Lung microvascular endothelial cell (primary cell): ENCODE measurements at regions not wholly inside any gene's neighbourhood (a gene's known extent, or its start where the extent isn't known, plus 50 kb on each side); places are given as distances from the start of the nearest gene placed in this dataset.

Source experiments
- DNase-seq, 2 donors: peaks; one replicate each; pipeline versions ENCODE4 v3.0.0 to v3.0.0-alpha.2; 2010; ENCODE audit warnings: low read depth in 2 of 2

DNA sequence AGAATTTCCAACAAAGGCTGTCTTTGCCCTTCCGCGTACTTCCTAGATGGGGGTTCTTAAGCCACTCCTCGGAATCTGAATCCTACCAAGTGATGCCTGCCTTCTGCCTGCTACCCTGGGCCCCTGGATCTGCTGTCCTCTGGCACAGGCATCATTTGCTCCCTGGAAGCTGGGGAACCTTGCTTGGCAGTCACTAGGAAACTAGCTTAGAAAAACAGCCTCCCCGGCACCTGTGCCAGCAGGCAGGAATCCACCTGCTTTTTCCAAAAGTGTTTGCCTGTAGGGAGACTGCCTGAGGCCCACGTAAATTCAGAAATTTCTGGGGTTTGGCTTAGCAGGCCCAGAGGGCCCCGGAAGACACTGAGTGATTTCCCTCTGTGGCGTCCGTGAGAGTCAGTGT, 442.4 kb downstream of the TSHZ3 start:
- DNase-seq = no peak

DNA sequence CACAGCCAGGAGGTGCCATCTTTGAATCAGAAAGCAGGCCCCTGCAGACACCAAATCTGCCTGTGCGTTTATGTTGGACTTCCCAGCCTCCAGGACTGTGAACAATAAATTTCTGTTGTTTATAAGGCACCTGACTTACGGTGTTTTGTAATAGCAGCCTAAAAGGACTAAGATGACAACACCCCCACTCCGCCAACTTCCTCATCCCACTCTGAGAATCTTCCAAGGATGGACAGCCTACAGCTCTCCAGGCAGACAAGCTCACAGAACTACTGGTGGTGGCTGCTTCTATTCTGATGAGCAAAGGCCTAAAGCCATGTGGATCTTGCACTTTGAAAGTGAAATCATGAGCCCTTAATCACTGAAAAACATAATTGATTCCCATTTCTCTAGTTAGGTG, 449.2 kb downstream of the TSHZ3 start:
- DNase-seq = no peak

DNA sequence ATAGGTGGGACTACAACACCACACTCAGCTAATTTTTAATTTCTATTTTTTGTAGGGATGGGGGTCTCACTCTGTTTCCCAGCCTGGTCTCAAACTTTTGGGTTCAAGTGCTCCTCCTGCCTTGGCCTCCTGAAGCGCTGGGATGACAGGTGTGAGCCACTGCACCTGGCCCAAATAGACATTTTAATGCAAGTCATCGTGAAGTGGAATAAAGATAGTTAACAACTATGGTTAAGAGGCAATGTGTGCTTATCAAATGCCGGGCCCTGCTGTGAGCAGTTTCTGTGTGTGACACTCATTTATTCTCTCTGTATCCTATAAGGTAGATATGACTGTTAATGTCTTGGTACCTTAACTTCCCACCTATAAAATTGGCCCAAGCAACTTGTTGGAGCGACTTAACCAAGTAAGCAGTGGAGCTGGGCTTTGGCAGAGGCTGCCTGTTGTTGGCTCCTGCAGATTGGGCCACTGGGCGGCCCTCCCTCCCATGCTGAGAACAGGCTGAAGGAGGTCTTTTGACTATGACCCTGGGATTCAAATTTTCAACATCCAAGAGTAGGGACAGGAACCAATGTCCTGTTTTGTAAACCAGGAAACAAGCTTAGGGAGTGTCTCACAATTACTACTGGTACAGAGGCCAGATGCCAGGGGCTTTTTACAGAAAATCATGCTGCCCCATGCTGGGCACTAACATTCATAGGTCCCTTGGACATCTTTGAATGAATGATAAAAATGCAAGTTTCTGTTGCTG, 450.7 kb downstream of the TSHZ3 start:
- no peak for DNase-seq

DNA sequence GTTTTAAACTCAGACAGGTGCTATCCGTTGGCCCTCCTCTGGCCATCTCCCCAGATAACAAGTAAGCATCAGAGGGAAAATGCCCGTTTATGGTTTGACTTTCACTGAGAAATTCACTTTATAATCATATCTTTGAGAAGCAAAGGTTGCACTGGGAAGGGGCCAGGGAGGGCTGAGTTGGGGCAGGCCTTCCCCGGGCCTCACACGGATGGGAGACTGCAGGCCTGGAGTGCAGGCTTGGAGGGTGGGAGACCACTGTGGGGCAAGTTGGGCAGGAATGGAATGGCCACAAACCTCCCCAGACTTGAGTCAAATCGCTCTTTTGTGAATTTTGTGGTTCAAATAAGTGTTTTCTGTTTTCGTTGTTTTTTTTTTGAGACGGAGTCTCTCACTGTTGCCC, 451.7 kb downstream of the TSHZ3 start:
- DNase-seq = no peak

DNA sequence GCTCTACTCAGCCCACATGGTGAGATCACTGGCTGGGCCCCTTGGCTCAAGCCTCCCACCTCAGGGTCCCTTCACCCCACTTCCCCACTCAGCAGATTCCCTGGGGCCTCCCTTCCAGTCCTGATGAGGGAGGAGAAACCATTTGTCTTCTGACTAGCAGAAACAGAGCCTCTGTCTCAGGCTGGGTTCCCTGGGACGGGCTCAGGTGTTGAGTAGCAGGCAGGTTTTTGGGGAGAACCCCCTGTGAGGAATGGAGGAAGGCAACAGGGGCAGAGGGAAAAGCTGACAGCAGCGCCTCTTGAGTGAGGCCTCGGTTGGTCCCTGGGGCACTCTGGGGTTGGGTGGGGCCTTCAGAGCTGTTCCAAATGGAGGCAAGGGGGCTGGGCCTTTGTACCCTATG, 452.2 kb downstream of the TSHZ3 start:
- no peak for DNase-seq

DNA sequence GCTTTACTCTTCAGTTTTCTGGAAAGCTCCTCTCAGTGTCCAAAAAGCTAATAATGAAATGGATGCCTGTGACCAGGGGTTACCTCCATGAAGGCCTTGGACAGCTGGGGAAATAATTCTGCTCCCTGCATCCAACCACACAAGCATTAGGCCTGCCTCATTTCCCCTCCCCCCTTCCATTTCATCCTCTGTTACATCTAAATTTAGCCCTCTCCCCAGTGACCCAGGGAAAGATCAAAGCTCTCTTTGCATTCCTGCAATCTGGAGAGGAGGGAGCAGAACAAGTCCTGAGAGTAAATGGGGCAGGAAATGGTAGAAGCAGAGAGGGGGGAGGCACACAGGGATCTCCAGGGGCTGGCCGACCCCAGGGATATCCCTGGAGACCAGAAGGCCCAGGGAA, 452.7 kb downstream of the TSHZ3 start:
- DNase-seq = no peak

DNA sequence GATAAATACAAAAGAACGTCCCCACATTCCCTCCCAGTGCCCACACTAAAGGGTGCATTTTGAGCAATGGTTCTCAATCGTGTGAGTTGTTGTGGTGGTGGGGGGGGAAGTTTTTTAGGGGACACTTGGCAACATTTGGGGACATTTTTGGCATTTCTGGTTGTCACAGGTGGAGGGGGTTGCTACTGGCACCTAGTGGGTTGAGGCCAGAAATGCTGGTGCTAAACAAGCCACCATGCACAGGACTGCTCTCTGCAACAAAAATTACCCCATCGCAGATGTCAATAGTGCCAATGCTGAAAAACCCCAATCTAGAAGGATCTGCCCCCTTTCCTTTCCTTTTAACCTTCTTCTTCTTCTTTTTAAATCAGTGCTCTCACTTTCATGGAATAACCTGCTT, 453.3 kb downstream of the TSHZ3 start:
- no peak for DNase-seq

DNA sequence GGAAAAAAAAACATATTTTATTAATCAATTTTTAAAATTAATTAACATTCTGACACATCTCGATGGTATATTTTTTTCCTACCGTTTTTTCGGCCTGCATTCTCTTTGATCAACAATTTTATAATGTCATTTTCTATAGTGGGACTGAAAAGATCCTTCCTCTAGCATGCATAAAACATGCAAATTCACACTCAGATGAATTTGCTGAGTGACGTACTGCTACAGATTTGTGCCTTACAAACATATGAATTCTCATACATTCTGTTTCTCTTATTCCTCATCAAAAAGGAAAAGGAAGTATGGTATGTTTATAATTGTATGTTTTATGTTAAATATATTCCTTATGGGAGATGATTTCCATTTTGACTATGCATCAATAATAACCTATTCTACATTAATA, 458.2 kb downstream of the TSHZ3 start:
- DNase-seq = no peak

DNA sequence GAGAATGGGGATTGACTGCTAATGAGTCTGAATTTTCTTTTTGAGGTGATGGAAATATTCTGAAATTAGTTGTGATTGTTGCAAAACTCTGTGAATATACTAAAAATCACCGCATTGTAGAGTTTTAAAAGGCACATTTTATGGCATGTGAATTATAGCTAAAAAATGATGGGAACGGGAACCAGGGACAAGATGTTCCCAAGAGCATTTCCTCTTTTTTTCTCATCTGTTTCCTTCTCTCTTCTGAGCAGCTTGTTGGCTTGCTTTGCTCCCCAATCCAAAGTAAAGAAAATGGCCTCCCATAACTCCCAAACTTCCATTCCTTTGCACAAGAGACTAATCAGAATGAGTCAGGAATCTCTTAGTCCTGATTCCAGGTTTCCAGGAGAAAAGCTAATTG, 459.2 kb downstream of the TSHZ3 start:
- no peak for DNase-seq

DNA sequence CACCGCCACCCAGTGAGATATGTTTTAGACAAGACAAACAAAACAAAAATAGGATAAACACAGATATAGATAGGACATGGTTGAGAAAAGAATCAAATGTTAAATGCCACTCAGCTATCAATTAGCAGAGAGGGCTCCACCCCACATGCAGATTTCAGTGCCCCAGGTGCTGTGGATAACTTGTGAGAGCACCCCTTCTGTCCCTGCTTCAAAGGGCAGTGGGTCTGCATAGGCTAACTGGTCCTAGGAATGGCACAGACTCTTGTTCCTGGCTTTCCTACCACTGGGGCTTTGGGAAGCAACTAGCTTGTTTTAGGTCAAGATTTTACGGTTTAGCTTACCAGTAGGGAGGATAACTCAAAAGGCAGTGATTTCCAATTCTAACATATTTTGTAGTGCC, 460.3 kb downstream of the TSHZ3 start:
- no peak for DNase-seq

DNA sequence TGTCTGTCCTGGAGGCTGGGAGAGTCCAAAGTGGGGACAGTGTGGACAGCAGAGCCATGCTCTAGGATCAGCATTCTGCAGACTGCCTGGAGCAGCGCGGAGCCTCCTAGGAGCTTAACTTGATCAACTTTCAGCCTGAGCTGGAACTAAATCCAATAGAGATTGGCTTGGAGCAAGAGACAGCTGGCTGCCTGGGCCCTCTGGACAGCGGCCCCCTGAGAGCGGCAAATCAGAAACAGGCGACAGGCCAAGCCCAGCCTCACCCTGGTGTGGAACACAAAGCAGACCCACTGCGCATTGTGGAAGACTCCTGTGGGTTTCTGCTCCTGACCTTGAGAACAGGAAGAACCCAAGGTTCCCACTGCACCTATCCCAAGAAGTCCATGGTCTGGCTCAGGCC, 462.2 kb downstream of the TSHZ3 start:
- no peak for DNase-seq

DNA sequence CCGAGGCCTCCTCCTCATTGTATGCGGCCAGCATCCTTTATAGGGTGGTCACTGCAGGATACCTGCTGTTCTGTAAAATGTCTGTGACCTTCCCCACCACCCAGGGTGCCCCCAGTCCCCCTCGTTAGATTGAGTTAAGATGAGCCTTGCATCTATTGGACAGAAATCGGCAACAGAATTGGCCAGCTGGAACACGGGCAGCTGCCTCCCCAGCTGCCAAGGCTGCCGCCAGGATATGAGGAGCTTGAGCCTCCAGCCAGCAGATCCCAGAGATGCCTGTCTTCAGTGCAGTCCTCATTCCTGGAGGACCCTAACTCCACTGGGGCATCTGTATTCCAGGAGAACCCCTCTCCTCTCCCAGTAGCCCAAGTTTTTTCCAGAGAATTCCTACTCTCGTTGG, 463.0 kb downstream of the TSHZ3 start:
- DNase-seq = no peak

DNA sequence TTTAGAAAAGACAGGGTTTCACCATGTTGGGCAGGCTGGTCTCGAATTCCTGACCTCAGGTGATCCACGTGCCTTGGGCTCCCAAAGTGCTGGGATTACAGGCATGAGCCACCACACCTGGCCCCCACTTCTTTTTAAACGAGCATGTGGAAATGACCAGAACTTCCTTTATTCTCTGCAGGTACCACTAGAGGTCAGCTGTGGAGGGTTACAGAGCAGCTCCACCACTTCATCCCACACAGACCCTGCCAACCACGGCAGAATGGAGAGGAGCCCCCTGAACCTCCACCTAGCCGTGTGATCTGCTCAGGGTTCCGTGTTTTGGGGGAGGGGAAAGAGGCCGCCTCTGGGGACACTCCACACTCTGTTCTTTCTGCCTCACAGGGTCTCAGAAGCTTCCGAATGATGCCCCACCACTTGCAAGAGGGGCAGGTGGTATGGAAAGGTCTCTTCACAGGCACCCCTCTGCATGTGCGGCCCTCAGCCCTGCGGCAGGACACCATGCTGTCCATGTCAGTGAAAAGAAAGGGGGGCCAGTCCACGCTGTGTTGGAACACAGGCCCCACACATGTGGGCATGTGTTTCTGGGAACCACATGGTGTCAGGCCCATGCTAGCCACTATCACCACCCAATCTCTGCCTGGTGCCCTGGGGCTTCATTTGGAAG, 465.0 kb downstream of the TSHZ3 start:
- DNase-seq = no peak

DNA sequence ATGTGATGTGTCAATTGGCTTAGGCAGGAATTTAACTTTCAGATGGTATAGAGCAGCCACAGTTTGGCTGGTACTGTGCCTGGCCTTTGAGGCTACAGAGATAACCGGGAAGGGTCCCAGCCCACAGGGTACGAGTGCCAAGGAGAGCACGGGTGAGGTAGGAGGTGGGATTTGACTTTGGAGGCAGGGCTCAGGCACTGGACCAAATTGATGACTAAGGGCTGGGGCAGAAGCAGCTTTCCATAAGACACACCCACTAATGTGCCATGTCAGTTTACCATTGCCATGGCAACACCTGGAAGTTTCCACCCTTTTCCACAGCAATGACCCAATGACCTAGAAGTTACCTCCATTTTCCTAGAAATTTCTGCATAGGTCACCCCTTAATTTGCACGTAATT, 466.2 kb downstream of the TSHZ3 start:
- no peak for DNase-seq

DNA sequence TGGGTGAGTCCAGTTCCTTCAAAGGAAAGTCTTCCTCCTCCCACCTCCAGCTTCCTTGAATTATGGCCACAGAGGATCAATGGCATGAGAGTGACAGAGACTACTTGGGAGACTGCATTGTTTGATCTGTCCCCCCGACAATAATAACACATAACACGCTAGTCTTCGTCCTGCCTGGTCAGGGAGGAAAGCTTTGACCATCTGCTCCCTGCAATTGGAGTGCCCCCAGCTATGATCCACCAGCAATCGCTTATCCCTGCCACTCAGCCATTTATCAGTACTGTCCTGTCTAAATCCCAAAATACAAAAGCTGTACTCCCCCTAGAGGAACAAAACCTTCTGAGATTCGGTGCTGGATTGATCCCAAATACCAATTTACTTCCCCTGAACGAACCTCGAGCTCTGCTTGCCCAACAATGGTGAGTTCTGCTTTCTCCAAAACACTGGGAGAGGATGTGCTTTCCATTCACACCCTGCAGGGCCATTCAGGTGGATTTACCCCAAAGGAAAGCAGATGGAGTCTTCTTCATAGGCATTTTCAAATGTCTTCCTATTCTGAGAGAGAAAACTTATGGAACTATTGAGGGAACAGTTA, 466.7 kb downstream of the TSHZ3 start:
- DNase-seq = no peak

DNA sequence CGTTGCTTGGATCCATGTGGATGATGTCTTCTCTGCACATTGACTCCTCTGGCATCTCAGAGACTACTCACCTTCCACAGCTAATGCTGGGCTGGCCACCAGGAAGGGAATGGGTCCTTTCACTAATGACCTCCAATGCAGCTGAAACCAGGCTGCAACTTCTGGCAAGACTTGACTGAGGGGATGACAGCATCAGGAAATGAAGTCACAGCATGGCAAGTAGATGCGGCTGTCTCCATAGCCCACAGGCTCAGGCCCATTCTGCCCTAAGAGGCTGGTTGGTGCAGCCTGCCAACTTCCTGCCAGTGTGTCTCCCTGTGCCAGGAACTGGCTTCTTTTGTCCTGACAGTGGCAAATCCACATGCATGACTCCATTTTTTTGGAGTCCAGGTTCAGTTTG, 467.3 kb downstream of the TSHZ3 start:
- no peak for DNase-seq

DNA sequence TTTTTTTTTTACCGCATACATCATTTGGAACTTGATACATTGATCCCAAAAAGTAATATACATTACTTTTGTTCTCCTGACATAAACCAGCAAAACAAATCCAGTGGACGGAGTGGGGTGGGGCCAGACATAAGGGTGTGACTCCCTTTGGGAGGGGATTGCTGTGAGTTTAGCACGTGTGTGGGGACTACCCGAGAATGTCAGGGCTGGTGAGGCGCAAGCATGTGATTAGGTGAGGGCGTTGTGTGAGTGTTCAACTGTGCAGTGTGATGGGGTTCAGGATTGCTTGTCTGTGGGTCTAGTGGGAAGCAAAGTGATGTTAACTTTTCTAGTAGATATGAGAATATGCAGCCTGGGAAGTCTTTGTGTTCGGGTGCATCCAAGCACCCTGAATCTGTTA, 468.0 kb downstream of the TSHZ3 start:
- DNase-seq = no peak

DNA sequence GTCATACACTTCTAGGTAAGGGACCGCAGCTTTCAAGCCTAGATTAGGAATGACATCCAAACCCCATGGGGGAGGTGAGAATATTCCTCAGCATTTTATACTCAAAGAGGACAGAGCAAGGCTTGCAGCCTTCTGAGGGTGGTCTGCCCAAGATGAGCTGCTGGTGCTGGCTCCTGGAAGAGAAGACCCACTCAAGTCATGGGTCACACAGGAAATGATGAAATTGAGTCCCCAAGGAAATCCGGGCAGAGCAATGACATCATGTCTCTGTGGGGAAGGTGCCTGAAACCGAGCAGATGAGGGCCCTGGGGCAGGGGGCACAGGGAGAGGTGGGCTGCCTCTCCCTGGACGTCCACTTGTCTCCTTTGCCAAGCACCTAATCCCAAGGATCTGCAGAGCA, 468.7 kb downstream of the TSHZ3 start:
- DNase-seq = no peak

DNA sequence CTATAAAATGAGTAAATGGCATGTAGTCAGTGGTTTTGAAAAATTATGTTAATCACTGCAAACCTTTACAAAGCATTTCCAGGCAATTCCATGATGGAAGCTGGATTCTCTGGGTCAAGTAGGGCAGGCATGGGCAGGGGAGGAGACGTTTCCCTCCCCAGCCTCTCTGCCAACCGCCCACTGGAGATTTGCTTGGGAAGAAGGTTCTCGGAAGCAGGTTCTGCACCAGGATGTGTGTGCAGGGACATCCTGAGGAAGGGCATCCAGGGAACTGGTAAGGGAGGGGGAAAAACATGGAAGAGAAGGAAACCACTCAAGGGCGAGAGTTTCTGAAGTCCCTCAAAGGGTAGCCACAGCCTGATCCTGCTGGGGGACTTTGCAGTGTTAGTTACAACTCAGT, 469.1 kb downstream of the TSHZ3 start:
- no peak for DNase-seq

DNA sequence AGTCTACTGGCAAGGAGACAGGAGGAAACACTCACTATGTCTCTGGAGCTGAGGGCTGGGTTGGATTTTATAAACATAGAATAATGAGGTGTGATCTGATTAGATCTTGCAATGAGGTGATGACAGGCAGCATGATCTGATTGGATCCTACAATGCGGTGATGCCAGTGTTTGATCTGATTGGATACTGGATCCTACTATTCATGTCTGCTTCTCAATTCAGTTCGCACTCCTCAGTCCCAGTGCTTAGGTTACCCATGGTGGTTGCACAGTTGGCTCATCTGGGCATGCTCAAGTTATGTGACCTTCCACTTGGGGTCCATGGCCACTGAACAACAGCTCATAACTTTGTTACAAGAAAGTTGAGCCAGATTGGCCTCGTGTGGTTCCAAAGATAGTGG, 469.5 kb downstream of the TSHZ3 start:
- no peak for DNase-seq

DNA sequence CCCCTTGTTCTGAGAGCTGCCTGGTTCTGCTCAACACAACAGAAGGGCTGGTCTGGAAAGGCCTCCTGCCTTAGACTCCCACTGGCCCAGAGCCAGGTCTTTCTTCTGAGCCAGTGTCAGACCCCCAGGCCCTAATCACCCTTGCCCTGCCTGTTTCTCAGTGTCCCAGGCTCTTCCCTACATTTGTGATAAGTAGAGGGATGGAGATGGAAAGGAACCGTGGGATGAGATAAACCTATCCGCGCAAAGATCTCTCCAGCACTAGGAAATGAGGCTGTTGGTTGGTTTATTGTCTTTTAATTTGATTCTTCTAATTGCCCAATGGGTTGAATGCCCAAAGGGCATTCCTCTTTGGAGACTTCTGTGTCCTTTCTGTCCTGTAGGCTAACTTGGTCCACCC, 470.0 kb downstream of the TSHZ3 start:
- DNase-seq = no peak

DNA sequence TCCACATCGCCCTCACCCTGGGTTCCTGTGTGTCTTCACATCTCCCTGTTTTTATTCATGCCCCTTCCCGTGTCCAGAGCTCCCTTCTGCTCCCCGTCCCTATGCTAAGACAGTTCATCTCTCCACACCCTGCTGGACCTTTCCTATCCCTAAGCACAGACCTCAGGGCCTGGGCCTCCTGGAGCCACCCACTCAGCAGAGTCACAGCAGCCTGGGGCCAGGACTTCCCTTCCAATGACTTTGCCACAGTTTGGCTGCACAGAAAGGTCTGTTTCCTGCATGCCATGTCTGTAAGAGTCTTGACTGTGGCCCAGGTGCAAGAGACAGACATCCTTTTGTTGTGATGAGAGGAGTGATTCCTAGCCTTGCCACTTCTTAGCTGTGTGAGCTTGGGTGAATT, 470.7 kb downstream of the TSHZ3 start:
- no peak for DNase-seq

DNA sequence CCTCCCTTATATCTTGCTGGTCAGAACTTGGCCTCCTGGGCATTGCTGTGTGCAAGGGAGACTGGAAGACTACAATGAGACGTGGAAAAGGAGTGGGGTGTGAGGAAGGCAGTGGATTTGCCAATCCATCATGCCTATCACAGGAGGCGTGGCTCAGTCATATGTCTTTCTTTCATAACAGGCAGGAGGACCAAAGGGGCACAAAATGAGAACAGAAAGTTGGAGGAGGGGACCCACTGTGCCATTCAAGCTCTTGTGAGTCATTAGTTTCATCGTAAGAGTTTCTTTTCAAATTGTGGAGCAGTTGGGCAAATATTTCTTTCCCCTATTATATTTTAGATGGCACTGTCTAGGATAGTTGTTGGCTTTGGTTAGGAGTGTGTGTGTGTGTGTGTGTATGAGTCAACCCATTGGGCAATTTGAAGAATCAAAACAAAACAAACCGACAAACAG, 471.5 kb downstream of the TSHZ3 start:
- DNase-seq = no peak
